Choroid plexus epithelial cell (primary cell): ENCODE measurements at regions not wholly inside any gene's neighbourhood (a gene's known extent, or its start where the extent isn't known, plus 50 kb on each side); places are given as distances from the start of the nearest gene placed in this dataset.

Experiments
- DNase-seq: peaks from one replicate; pipeline ENCODE4 v3.0.0-alpha.2; 2010; ENCODE audit warnings: low read depth
- H3K4me3 ChIP-seq: 2 replicates; pipeline ENCODE4 v1.5.1; 2011; ENCODE audit warnings: low read depth, mild to moderate bottlenecking, control low read depth, low read length, moderate library complexity
- TF ChIP-seq, protein P1 (sequence below): conservative IDR thresholded peaks from 2 replicates; pipeline ENCODE4 v1.5.1; 2011; ENCODE audit warnings: low read depth, mild to moderate bottlenecking, control low read depth, inconsistent platforms, low read length, moderate library complexity

DNA sequence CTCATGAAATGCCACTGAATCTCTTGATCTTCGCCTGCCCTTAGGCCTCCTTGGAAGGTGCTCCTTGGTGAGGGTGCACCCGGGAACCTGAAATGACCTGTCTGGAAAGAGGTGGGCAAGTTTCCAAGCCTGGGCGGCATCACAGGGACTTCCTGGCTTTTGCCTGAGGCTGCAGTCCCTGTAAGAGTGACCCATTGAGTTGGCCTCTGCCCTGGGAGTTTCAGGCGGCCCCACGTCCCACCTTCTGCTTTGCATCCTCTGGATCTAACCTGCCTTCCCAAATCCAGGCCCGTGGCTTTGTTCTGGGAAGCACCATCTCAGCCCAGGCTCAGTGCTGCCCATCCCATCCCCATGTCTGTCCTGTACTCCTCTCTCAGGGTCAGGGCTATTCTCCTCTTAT is 356.4 kb downstream of the RPS24 start:
- TF ChIP-seq, protein P1, sequence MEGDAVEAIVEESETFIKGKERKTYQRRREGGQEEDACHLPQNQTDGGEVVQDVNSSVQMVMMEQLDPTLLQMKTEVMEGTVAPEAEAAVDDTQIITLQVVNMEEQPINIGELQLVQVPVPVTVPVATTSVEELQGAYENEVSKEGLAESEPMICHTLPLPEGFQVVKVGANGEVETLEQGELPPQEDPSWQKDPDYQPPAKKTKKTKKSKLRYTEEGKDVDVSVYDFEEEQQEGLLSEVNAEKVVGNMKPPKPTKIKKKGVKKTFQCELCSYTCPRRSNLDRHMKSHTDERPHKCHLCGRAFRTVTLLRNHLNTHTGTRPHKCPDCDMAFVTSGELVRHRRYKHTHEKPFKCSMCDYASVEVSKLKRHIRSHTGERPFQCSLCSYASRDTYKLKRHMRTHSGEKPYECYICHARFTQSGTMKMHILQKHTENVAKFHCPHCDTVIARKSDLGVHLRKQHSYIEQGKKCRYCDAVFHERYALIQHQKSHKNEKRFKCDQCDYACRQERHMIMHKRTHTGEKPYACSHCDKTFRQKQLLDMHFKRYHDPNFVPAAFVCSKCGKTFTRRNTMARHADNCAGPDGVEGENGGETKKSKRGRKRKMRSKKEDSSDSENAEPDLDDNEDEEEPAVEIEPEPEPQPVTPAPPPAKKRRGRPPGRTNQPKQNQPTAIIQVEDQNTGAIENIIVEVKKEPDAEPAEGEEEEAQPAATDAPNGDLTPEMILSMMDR = no peak
- no peak overlapping the region for H3K4me3 ChIP-seq
- DNase-seq = no peak

DNA sequence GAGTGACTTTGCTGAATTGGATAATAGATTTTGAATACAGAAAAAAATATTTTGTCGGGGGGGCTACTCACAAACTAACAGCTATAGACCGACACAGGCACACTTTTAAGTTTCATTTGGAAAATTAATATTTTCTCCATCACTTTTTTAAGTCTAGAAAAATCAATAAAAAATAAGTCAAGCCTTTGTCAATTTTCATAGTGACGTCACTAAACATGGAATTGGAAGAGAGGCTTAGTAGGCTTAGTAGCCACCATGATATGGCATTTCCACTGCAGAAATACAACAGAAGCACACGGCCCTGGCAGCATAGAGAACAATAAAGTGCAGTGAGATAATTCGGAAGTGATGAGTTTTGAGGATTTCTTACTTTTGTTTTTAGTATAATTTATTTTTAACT is 357.2 kb downstream of the RPS24 start:
- TF ChIP-seq, protein P1 = no peak

DNA sequence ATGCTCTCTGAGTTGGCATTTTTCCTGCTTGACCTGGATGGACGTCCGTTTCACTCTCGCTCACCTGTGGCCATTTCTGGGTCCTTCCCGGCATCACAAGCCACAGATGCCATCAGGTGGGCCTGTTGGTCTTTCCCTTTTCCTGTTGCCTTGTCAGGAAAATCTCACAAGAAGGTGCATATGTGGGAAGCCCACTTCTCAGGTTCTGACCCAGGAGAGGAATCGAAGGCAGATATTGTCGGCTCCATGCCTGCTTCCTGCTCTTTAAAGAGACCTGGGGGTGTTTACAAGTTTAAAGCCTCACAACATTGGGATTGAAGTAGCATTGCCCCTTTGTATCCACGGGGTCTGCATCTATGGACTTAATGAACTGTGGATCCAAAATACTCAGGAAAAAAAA is 357.9 kb downstream of the RPS24 start:
- TF ChIP-seq, protein P1 = no peak
- no peak for DNase-seq

More for the DNA sequence above, 357.2 kb downstream of the RPS24 start:
- H3K4me3 ChIP-seq = no peak overlapping the region
- no peak for DNase-seq

DNA sequence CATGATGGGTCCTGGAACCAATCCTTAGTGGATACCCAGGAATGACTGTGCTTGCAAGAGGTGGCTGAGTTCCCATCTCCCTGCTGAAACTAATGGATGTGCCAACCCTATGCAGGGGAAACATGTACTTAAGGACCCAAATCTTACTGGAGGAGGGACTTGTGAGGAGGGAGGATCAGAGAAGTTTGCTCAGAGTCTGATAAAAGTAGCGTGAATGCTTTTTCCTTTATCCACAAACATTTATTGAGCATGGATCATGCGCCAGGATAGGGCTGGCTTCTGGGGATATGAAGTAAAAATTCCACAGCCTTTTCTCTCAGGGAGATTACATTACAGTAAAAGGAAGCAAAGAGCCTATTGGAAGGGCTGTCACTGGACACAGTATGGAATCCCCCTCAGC is 358.5 kb downstream of the RPS24 start:
- no peak overlapping the region for H3K4me3 ChIP-seq
- no peak for DNase-seq
- TF ChIP-seq, protein P1 = no peak

More for the DNA sequence above, 357.9 kb downstream of the RPS24 start:
- H3K4me3 ChIP-seq = no peak overlapping the region

DNA sequence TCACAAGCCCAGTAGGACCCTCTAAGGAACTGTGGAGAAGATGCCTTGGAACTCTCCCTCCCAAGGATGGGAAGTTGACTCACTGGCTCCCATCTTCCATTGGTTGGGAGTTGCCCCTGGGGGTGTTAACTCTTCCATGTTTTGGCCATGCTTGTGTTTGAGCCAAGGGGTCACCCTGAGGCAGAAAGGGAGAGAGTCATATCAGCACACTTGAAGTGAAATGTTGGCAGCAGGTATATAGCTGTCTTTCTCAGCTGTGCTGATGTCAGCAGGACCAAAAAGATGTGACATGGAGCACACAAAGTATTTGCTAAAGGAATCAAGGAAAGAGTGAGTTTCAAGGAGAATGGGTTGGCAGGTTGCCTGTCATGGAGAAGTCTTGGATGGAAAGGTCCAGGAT is 359.4 kb downstream of the RPS24 start:
- TF ChIP-seq, protein P1 = no peak
- DNase-seq = no peak
- H3K4me3 ChIP-seq = no peak overlapping the region

DNA sequence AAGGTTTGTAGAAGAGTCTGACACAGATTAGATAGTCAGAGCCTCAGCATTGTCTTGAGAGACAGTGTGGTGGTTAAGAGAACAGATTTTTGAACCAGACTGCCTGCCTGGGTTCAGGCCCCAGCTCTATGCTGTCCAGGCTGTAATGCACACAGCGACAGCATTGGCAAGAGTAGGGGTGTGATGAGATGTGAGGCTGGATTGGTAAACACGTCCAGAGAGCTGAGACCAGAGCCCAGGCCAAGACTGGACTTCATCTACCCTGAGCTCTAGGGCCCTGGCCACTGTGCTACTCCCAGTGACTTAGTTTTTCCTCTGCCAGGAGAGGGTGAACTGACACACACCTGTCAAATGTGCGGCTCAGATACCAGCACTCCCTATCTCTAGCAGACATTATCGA is 360.4 kb downstream of the RPS24 start:
- TF ChIP-seq, protein P1 = no peak
- no peak overlapping the region for H3K4me3 ChIP-seq
- no peak for DNase-seq

DNA sequence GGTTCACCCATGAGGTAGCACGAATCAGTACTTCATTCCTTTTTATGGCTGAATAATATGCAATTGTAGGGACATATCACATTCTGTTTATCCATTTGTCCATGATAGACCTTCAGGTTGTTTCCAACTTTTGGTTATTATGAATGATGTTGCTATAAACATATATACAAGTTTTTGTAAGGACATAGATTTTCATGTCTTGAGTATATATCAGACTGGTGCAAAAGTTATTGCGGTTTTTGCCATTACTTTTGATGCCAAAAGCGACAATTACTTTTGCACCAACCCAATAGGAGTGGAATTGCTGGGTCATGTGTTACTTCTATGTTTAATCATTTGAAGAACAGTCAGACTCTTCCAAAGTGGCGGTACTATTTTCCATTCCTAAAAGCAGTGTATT is 361.5 kb downstream of the RPS24 start:
- TF ChIP-seq, protein P1 = no peak
- no peak overlapping the region for H3K4me3 ChIP-seq
- DNase-seq = no peak
